ENCODE measurements at regions not wholly inside any gene's neighbourhood (a gene's known extent, or its start where the extent isn't known, plus 50 kb on each side); places are given as distances from the start of the nearest gene placed in this dataset.
"Not testable (repeated sequence)": the region's sequence is repeated elsewhere in the genome, so short reads cannot be mapped to it uniquely, and the experiment has no call there.

- TF ChIP-seq, protein P1, sequence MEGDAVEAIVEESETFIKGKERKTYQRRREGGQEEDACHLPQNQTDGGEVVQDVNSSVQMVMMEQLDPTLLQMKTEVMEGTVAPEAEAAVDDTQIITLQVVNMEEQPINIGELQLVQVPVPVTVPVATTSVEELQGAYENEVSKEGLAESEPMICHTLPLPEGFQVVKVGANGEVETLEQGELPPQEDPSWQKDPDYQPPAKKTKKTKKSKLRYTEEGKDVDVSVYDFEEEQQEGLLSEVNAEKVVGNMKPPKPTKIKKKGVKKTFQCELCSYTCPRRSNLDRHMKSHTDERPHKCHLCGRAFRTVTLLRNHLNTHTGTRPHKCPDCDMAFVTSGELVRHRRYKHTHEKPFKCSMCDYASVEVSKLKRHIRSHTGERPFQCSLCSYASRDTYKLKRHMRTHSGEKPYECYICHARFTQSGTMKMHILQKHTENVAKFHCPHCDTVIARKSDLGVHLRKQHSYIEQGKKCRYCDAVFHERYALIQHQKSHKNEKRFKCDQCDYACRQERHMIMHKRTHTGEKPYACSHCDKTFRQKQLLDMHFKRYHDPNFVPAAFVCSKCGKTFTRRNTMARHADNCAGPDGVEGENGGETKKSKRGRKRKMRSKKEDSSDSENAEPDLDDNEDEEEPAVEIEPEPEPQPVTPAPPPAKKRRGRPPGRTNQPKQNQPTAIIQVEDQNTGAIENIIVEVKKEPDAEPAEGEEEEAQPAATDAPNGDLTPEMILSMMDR (conservative IDR thresholded peaks at IDR 0.05): no peak
- Mint-ChIP-seq H3K27ac (ENCODE audit: unreplicated experiment) (no peak overlapping the region), H3K36me3 (ENCODE audit: low read depth) (no peaks in the 10 kb centered on the region), H3K9me3 (peaks cover 8% of the 10 kb centered on the region), H3K4me1 (no peaks in the 10 kb centered on the region), H3K27me3 (ENCODE audit: low read depth) (no peaks in the 10 kb centered on the region), H3K4me3 (no peak overlapping the region)
- no peak for DNase-seq (ENCODE audit: low read depth, low spot score)
Measured at GRCh38 chrX:122625821-122626220, 558.3 kb upstream of the GRIA3 start.

DNA sequence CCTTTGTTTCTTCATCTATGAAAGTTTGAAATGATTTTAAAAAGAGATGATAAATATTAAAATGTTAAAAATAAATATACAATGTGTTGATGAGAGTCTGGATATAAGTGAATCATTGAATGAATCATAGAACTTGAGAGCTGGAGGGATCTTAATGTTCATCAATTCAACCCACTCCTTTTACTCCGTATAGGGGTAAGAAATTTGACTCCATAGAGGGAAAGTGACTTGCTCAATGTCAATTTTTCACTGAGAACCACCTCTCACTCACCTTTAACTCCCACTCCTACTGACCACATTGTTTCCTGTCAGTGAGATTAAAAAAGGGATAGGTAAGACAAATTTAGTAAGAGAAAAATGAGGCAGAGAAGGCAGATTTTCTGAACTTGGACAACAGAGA lies 557.2 kb upstream of the GRIA3 start:
- H3K27ac Mint-ChIP-seq (ENCODE audit: unreplicated experiment): no peak overlapping the region
- H3K4me3 Mint-ChIP-seq: no peak overlapping the region
- H3K4me1 Mint-ChIP-seq: no peaks in the 10 kb centered on the region
- H3K9me3 Mint-ChIP-seq: peaks cover 12% of the 10 kb centered on the region
- H3K27me3 Mint-ChIP-seq (ENCODE audit: low read depth): no peaks in the 10 kb centered on the region
- no peak for DNase-seq (ENCODE audit: low read depth, low spot score)
- TF ChIP-seq, protein P1 (conservative IDR thresholded peaks at IDR 0.05): no peak
- no peaks in the 10 kb centered on the region for H3K36me3 Mint-ChIP-seq (ENCODE audit: low read depth)

DNA sequence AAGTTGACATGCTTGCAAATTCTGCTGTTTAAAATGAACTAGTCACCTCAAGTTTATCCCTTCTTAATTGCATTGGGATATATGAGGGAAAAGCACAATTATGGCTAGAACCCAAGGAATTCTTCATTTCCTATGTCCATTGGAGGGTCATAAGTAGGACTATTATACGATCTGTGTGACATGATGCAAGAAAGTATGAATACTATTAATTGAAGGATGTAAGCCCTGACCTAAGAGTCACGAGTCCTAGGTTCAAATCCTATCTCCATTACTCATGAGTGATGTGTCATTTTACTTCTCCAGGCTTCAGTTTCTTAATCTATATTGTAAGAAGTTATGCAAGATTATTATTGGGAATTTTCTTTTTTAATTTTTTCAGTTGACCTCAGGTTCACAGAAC lies 542.9 kb upstream of the GRIA3 start:
- H3K4me3 Mint-ChIP-seq: no peak overlapping the region
- TF ChIP-seq, protein P1 (conservative IDR thresholded peaks at IDR 0.05): no peak
- no peaks in the 10 kb centered on the region for H3K4me1 Mint-ChIP-seq
- no peak overlapping the region for H3K27ac Mint-ChIP-seq (ENCODE audit: unreplicated experiment)
- H3K27me3 Mint-ChIP-seq (ENCODE audit: low read depth): no peaks in the 10 kb centered on the region
- DNase-seq (ENCODE audit: low read depth, low spot score): no peak
- H3K36me3 Mint-ChIP-seq (ENCODE audit: low read depth): no peaks in the 10 kb centered on the region
- H3K9me3 Mint-ChIP-seq: no peaks in the 10 kb centered on the region

GRCh38 chrX:122641826-122642225 lies 542.3 kb upstream of the GRIA3 start:
- Mint-ChIP-seq H3K27ac (ENCODE audit: unreplicated experiment) (no peak overlapping the region), H3K36me3 (ENCODE audit: low read depth) (no peaks in the 10 kb centered on the region), H3K4me1 (no peaks in the 10 kb centered on the region), H3K4me3 (no peak overlapping the region), H3K27me3 (ENCODE audit: low read depth) (no peaks in the 10 kb centered on the region), H3K9me3 (no peaks in the 10 kb centered on the region)
- DNase-seq (ENCODE audit: low read depth, low spot score): no peak
- TF ChIP-seq, protein P1 (conservative IDR thresholded peaks at IDR 0.05): no peak

DNA sequence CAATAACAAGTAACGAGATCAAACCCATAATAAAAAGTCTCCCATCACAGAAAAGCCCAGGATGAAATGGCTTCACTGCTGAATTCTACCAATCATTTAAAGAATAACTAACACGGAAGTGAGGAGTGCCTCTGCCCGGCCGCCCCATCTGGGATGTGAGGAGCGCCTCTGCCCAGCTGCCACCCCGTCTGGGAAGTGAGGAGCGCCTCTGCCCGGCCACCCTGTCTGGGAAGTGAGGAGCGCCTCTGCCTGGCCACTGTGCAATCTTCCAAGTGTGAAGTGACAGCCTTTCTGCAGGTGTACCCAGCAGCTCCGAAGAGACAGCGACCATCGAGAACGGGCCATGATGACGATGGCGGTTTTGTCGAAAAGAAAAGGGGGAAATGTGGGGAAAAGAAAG lies 528.8 kb upstream of the GRIA3 start:
- not testable (repeated sequence) for H3K27ac Mint-ChIP-seq (ENCODE audit: unreplicated experiment); H3K36me3 Mint-ChIP-seq (ENCODE audit: low read depth); DNase-seq (ENCODE audit: low read depth, low spot score); H3K4me3 Mint-ChIP-seq; H3K4me1 Mint-ChIP-seq; H3K27me3 Mint-ChIP-seq (ENCODE audit: low read depth)
- peaks cover 20% of the 10 kb centered on the region for H3K9me3 Mint-ChIP-seq

DNA sequence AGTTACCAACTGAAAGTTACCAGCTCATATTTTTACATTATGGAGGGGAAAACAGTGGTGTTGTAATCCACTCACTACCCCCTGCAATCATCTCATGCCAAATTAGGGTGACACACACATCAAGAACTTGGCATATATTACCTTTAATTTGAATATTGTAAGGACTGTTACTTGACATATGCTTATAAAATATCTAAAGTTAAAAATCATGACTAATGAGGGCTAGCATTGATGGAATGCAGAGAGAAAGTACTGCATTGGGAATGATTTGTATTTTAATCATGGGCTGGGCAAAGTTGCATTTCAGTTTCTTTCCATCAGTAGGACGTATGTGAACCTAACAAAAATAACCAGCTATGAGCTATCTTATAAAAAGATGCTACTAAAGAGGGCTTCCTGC lies 517.5 kb upstream of the GRIA3 start:
- Mint-ChIP-seq H3K36me3 (ENCODE audit: low read depth) (no peaks in the 10 kb centered on the region), H3K27me3 (ENCODE audit: low read depth) (no peaks in the 10 kb centered on the region), H3K4me3 (no peak overlapping the region), H3K4me1 (no peaks in the 10 kb centered on the region), H3K9me3 (peaks cover 5% of the 10 kb centered on the region), H3K27ac (ENCODE audit: unreplicated experiment) (no peak overlapping the region)
- TF ChIP-seq, protein P1 (conservative IDR thresholded peaks at IDR 0.05): no peak
- no peak for DNase-seq (ENCODE audit: low read depth, low spot score)

All from neural crest cell (in vitro differentiated cells).